Spleen (tissue), 7 donors: ENCODE measurements at regions not wholly inside any gene's neighbourhood (a gene's known extent, or its start where the extent isn't known, plus 50 kb on each side); places are given as distances from the start of the nearest gene placed in this dataset.
A peak's percentile ranks its signal among the peaks of the same experiment; 100 is the strongest.

ENCODE experiments used
- CTCF ChIP-seq, 11 experiments: fragments of 200-600 bp in 7 of 11; fragments of 450-650 bp in 4 of 11; sonication (generic) in 4 of 11; IDR thresholded peaks in 8 of 11; conservative IDR thresholded peaks in 3 of 11; 1 replicate in 7 of 11; 2 replicates in 4 of 11; pipeline versions ENCODE4 v1.4.0 to v1.8.0; 2016 to 2021; ENCODE audit warnings: antibody characterized with exemption in 11 of 11, inconsistent platforms in 4 of 11, mild to moderate bottlenecking in 1 of 11
- POLR2AphosphoS5 ChIP-seq, 3 donors: sonication (generic); formaldehyde crosslinking; IDR thresholded peaks; one replicate each; pipeline ENCODE4 v1.5.1; 2017; ENCODE audit warnings: antibody characterized with exemption in 3 of 3
- donor health status: DM: no; HTN: no; CAD: no; lungs with moderate emphysema.
- donor health status: DM: no; HTN: no; CAD: no.
- donor health status: DM: no; HTN: no; CAD: no.

GRCh38 chr22:22099833-22100812 lies 117.5 kb upstream of the TOP3B start:
- TF ChIP-seq CTCF (IDR thresholded peaks at IDR 0.05 in 8 of 11, conservative IDR thresholded peaks at IDR 0.05 in 3 of 11) (peak in 3 of 11 experiments; percentile 13 to 29 (median 20)), POLR2AphosphoS5 (IDR thresholded peaks at IDR 0.05) (no peak)
